Activated CD4-positive, alpha-beta T cell treated with anti-CD3 and anti-CD28 coated beads, Interleukin-2, amount 10 ng/mL, durations not matched to agents 7 days and 5 days (primary cell): ENCODE measurements at regions not wholly inside any gene's neighbourhood (a gene's known extent, or its start where the extent isn't known, plus 50 kb on each side); places are given as distances from the start of the nearest gene placed in this dataset.

Experiments used
- CTCF ChIA-PET: fragments of 350-600 bp; sonication (Branson Sonifier 250); formaldehyde crosslinking; loops from one replicate; lab custom pipeline; 2021; ENCODE audit warnings: antibody characterized with exemption; lab: Charles Lee
- POLR2A ChIA-PET: fragments of 350-600 bp; sonication (Branson Sonifier 250); formaldehyde crosslinking; loops from one replicate; lab custom pipeline; 2021; ENCODE audit warnings: antibody characterized with exemption; lab: Charles Lee
- DNase-seq: peaks from one replicate; pipeline ENCODE4 v3.0.0-alpha.2; 2020
- H3K27ac Mint-ChIP-seq: one replicate; pipeline ENCODE4 v1.8.0; 2021; ENCODE audit warnings: mild to moderate bottlenecking, moderate library complexity, mixed read lengths
- H3K27me3 Mint-ChIP-seq: one replicate; pipeline ENCODE4 v1.8.0; 2021; ENCODE audit warnings: mixed read lengths
- H3K36me3 Mint-ChIP-seq: one replicate; pipeline ENCODE4 v1.8.0; 2021; ENCODE audit warnings: low read depth, mixed read lengths
- H3K4me1 Mint-ChIP-seq: one replicate; pipeline ENCODE4 v1.8.0; 2021; ENCODE audit warnings: mixed read lengths
- H3K4me3 Mint-ChIP-seq: one replicate; pipeline ENCODE4 v1.8.0; 2021; ENCODE audit warnings: mild to moderate bottlenecking, moderate library complexity, mixed read lengths
- H3K9me3 Mint-ChIP-seq: one replicate; pipeline ENCODE4 v1.8.0; 2021; ENCODE audit warnings: mixed read lengths

DNA sequence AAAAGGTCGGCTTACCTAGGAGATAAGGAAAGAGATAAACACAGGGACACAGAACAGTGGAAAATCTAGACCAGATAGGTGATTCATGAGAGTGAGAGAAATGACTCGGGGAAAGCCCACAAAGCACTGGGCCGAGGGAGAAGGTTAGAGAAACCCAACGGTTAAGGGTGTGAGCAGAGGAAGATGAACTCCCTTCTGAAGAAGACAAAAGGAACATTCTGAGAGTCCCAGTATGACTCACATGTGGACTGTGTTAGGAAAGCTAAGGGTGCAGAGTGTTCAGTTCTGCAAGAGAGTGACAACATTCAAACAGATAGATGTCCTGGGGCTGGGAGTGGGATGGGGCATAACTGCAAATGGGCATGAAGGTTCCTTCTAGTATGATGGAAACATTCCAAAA lies 83.0 kb downstream of the CNTN3 start:
- ChIA-PET CTCF (no interaction called here), POLR2A (no interaction called here)
- no peak for DNase-seq
- peaks cover 5% of the 10 kb centered on the region for H3K9me3 Mint-ChIP-seq
- no peak overlapping the region for H3K27ac Mint-ChIP-seq
- no peaks in the 10 kb centered on the region for H3K36me3 Mint-ChIP-seq
- no peaks in the 10 kb centered on the region for H3K27me3 Mint-ChIP-seq
- H3K4me3 Mint-ChIP-seq, result no peak overlapping the region
- no peaks in the 10 kb centered on the region for H3K4me1 Mint-ChIP-seq

DNA sequence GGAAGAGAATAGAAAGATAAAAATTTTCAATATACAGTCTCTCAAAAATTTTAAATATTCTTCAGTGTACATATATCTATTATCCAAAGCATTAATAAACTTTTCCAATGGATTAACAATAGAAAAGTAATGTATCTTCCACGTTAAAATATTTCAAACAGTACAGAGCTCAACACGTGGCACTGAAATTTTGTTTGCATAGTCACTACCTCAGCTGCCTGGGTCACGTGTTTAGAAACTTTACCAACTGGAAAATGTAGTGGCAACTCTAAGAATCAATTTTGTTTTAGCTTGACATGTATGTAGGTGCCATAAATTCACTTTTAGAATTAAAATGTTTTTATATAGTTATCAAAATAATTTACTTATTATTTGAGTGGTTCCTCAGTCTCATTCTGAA lies 85.3 kb downstream of the CNTN3 start:
- CTCF ChIA-PET, result no interaction called here
- no peak overlapping the region for H3K27ac Mint-ChIP-seq

DNA sequence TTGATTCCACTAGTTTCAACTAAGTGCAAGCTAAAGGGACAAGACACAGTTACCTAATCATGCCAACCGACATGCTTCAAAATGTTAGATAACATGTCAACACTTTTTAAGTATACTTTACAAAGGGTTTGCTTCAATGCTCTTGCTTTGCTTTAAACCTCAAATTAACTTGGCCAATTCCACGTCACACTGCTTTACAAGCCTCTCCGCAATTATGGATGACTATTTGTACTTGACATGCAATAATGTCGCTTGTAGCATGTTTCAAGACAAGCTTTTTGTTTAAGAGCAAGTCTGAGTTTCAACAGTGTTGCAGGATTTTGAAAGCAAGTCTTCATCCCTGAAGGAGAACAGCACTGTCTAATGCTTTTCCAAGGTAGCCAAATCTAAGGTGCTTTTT lies 86.9 kb downstream of the CNTN3 start:
- DNase-seq, result no peak
- Mint-ChIP-seq H3K4me3 (no peak overlapping the region), H3K36me3 (no peaks in the 10 kb centered on the region), H3K4me1 (no peaks in the 10 kb centered on the region), H3K27ac (no peak overlapping the region), H3K9me3 (peaks cover 5% of the 10 kb centered on the region), H3K27me3 (no peaks in the 10 kb centered on the region)
- ChIA-PET POLR2A (no interaction called here), CTCF (no interaction called here)

More for the DNA sequence above, 85.3 kb downstream of the CNTN3 start:
- no peak for DNase-seq
- POLR2A ChIA-PET, result no interaction called here
- Mint-ChIP-seq H3K36me3 (no peaks in the 10 kb centered on the region), H3K4me3 (no peak overlapping the region), H3K27me3 (no peaks in the 10 kb centered on the region), H3K4me1 (no peaks in the 10 kb centered on the region), H3K9me3 (peaks cover 5% of the 10 kb centered on the region)

DNA sequence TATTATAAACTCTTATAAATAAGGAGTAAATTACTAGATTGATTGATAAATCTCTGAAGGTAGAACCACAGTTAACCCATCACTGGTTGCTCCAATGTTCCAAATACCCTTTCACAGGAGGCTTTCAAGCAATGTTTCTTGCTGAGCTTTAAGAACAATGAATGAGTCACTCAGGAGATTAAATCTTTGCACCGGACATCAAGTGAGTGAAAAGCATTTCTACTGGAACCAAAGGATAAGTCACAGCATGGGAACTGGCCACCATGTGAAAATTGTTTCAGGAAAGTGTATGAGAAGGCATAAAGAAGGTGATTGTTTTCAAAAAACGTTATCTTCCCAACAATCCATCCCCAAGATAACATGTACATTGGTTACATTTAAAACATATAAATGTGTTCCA lies 90.6 kb downstream of the CNTN3 start:
- ChIA-PET CTCF (no interaction called here), POLR2A (no interaction called here)
- H3K36me3 Mint-ChIP-seq, result no peaks in the 10 kb centered on the region
- H3K4me1 Mint-ChIP-seq, result no peaks in the 10 kb centered on the region
- H3K27ac Mint-ChIP-seq, result no peak overlapping the region
- H3K4me3 Mint-ChIP-seq, result no peak overlapping the region
- no peaks in the 10 kb centered on the region for H3K9me3 Mint-ChIP-seq
- DNase-seq, result no peak
- H3K27me3 Mint-ChIP-seq, result no peaks in the 10 kb centered on the region

DNA sequence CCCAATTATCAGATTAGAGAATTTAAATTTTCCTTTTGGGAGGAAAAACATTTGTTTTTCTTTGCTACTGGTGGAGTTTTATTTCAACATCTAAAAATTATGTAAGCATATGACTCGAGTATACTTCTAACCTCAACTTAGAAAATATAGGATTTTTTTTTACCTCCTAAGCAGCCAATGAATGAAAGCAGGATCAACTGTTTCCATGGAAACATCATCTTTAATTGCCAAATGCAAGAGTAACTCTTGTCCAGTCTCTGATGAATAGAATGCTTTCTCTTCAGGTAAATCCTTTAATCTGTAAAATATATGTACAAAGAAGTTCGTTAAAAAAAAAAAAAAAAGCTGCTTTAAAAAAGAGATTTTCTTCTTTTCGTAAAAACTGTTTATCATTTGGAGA lies 93.6 kb downstream of the CNTN3 start:
- H3K9me3 Mint-ChIP-seq, result no peaks in the 10 kb centered on the region
- no peaks in the 10 kb centered on the region for H3K27me3 Mint-ChIP-seq
- no peak overlapping the region for H3K27ac Mint-ChIP-seq
- no peaks in the 10 kb centered on the region for H3K4me1 Mint-ChIP-seq
- no peaks in the 10 kb centered on the region for H3K36me3 Mint-ChIP-seq
- no peak for DNase-seq
- CTCF ChIA-PET, result interaction anchor here (0.6 kb wide), 1 partner anchor 52 kb away, joined by 3 read pairs; no protein-coding TSS in a partner anchor
- POLR2A ChIA-PET, result no interaction called here
- H3K4me3 Mint-ChIP-seq, result no peak overlapping the region

DNA sequence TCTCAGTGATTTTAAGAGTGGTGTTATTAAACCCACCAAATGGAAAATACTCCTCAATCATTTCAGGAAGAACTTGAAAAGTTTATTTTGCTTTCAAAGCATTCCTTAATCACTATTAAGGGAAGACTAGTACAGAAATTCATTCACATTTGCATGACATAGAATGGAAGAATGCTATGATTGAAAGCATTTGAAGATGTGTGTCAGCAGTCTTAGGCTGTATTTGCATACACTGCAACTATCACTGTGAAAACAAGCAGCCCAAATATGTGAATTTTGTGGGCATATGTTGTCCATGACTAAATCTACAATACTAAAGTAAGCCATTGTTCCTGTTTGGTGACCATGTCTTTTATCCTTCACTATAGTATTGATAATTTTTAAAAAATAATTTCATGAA lies 95.8 kb downstream of the CNTN3 start:
- Mint-ChIP-seq H3K4me3 (no peak overlapping the region), H3K9me3 (no peaks in the 10 kb centered on the region), H3K36me3 (no peaks in the 10 kb centered on the region), H3K27me3 (no peaks in the 10 kb centered on the region), H3K4me1 (no peaks in the 10 kb centered on the region), H3K27ac (no peak overlapping the region)
- POLR2A ChIA-PET, result no interaction called here
- no peak for DNase-seq
- CTCF ChIA-PET, result no interaction called here

DNA sequence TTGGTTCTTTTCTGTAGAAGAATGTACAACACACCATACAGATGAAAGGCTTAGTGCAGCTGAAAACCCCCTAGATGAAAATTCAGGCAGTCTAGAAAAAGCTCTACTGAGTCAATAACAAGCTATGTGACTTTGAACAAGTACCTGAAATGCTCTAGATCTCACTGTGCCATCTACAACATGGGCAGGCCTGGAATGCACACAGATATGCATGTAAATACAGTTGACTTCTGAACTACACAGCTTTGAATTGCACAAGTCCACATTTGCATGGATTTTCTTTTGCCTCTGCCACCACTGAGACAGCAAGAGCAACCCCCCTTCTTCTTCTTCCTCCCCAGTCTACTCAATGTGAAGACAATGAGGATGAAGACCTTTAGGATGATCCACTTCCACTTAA lies 98.4 kb downstream of the CNTN3 start:
- CTCF ChIA-PET, result no interaction called here

DNA sequence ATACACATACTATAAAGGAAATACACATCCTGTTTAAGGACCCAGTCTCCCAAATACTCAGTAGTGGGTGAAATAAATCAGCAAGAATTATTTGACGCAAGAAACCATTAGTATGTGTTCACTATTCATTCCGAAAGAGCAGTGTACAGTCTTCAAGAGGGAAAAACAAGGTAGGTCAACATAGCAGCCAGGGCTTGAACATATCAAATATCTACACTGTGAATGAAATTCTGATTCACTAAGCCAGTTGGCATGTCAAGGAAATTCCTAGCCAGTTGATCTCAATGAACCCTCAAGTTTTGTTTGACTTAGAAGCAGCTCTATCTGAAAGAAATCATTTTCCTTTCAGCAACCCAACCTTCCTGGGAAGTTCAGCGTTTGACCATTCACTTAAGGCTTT lies 99.0 kb downstream of the CNTN3 start:
- no peak overlapping the region for H3K27ac Mint-ChIP-seq
- DNase-seq, result no peak
- H3K4me1 Mint-ChIP-seq, result no peaks in the 10 kb centered on the region
- no peaks in the 10 kb centered on the region for H3K27me3 Mint-ChIP-seq
- POLR2A ChIA-PET, result no interaction called here
- H3K9me3 Mint-ChIP-seq, result no peaks in the 10 kb centered on the region
- H3K36me3 Mint-ChIP-seq, result no peaks in the 10 kb centered on the region
- CTCF ChIA-PET, result no interaction called here
- no peak overlapping the region for H3K4me3 Mint-ChIP-seq

More for the DNA sequence above, 98.4 kb downstream of the CNTN3 start:
- Mint-ChIP-seq H3K27me3 (no peaks in the 10 kb centered on the region), H3K9me3 (no peaks in the 10 kb centered on the region), H3K4me3 (no peak overlapping the region), H3K36me3 (no peaks in the 10 kb centered on the region), H3K27ac (no peak overlapping the region), H3K4me1 (no peaks in the 10 kb centered on the region)
- no peak for DNase-seq
- POLR2A ChIA-PET, result no interaction called here

DNA sequence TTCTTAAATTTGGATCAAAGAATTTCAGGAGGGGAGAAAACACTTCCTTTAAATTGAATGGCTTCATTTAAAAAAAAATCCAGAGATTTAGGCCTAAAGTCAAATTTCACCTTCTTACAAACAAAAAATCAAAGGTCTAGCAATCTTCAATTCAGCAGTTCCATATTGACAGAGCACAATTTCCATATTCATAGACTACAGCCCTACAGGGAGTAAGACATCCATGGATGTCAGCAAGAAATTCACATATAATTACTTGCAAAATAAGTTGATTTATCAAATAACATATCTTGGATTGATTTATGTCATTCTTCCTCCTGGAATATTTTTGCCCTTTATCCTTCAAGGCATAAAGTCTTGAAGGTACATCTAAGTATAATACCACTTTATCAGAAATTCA lies 103.4 kb downstream of the CNTN3 start:
- Mint-ChIP-seq H3K36me3 (no peaks in the 10 kb centered on the region), H3K27ac (no peak overlapping the region), H3K9me3 (peaks cover 2% of the 10 kb centered on the region), H3K4me1 (no peaks in the 10 kb centered on the region), H3K4me3 (no peak overlapping the region), H3K27me3 (no peaks in the 10 kb centered on the region)
- ChIA-PET CTCF (no interaction called here), POLR2A (no interaction called here)
- DNase-seq, result no peak

DNA sequence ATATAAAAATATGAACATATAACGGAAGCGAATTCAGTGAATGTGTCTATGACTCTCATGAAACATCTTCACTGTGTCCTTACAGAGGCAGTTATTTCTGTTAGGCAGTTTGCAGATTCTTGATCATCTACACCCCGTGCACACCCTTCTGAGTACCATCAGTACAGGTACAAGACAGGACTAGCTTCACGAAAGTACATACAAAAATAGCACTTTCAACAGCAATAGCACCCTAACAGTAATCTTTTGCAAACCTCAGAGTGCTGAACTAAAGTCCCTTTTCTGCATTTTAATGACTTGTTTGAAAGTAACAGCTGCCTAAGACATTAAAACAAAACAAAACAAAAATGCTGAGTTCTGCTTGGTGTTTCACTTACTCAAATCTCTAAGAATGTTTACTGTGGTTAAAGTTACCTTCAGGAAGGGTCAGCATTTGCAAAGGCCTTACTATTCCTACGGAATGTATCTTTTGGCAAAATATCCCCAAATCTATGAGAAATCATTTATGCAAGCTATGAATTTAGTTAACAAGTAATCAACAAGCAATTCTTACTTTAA lies 104.1 kb downstream of the CNTN3 start:
- Mint-ChIP-seq H3K27ac (no peak overlapping the region), H3K4me1 (no peaks in the 10 kb centered on the region), H3K9me3 (peaks cover 2% of the 10 kb centered on the region), H3K4me3 (no peak overlapping the region), H3K36me3 (no peaks in the 10 kb centered on the region), H3K27me3 (no peaks in the 10 kb centered on the region)
- POLR2A ChIA-PET, result no interaction called here
- CTCF ChIA-PET, result no interaction called here
- no peak for DNase-seq

DNA sequence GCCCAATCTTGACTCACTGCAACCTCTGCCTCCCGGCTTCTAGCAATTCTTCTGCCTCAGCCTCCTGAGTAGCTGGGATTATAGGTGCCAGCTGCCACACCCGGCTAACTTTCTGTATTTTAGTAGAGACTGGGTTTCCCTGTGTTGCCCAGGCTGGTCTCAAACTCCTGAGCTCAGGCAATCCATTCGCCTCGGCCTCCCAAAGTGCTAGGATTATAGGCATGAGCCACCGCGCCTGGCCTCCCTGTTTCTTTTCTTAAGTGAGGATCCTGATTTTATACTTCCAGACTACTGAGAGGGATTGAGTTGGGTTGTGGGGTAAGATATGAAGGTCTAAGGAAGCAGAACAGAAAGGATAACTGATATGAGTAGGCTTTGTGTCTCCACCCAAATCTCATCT lies 106.8 kb downstream of the CNTN3 start:
- Mint-ChIP-seq H3K27me3 (no peaks in the 10 kb centered on the region), H3K4me3 (no peak overlapping the region), H3K36me3 (no peaks in the 10 kb centered on the region), H3K27ac (no peak overlapping the region), H3K4me1 (no peaks in the 10 kb centered on the region), H3K9me3 (peaks cover 2% of the 10 kb centered on the region)
- ChIA-PET CTCF (no interaction called here), POLR2A (no interaction called here)
- no peak for DNase-seq

DNA sequence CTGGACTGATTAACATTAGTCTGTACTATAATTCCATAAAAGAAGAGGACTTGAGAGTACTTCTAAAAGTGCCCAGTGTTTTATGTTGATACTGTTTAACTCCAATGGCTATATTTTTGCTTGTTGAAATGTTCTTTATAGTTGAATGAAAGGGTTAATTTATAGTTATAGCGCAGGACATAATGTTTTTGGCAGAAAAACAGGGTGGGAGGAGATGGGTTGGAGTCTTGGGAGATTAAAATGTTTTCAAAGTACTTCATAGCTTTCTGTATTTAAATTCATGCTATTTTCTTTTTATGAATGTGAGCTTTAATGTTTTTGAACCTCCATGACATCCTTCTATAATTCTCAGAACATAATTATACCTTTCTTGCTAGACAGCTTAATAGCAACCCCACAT lies 108.2 kb downstream of the CNTN3 start:
- POLR2A ChIA-PET, result no interaction called here
- Mint-ChIP-seq H3K27me3 (no peaks in the 10 kb centered on the region), H3K27ac (no peak overlapping the region), H3K9me3 (peaks cover 5% of the 10 kb centered on the region), H3K4me1 (no peaks in the 10 kb centered on the region), H3K36me3 (no peaks in the 10 kb centered on the region), H3K4me3 (no peak overlapping the region)
- DNase-seq, result no peak
- CTCF ChIA-PET, result no interaction called here

DNA sequence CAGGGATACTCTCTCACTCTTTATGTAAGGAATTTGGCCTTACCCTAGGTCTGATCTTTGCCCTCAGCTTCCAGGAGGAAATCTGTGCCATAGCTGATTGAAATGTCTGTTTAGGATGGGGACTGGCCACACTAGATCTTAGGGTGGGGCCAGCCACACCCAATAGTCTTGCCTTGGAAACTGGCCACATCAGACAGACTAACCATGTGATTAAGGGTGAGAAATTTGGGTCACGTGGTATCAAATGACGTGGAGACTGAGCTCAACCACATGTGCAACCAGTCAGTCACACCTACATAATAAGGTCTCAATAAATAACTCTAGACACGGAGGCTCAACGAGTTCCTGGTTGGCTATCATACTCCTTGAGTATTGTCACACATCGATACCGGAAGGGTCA lies 113.5 kb downstream of the CNTN3 start:
- no peak for DNase-seq
- POLR2A ChIA-PET, result no interaction called here
- no peaks in the 10 kb centered on the region for H3K27me3 Mint-ChIP-seq
- H3K36me3 Mint-ChIP-seq, result no peaks in the 10 kb centered on the region
- peaks cover 3% of the 10 kb centered on the region for H3K9me3 Mint-ChIP-seq
- no peak overlapping the region for H3K4me3 Mint-ChIP-seq
- H3K4me1 Mint-ChIP-seq, result no peaks in the 10 kb centered on the region
- no peak overlapping the region for H3K27ac Mint-ChIP-seq
- CTCF ChIA-PET, result no interaction called here

DNA sequence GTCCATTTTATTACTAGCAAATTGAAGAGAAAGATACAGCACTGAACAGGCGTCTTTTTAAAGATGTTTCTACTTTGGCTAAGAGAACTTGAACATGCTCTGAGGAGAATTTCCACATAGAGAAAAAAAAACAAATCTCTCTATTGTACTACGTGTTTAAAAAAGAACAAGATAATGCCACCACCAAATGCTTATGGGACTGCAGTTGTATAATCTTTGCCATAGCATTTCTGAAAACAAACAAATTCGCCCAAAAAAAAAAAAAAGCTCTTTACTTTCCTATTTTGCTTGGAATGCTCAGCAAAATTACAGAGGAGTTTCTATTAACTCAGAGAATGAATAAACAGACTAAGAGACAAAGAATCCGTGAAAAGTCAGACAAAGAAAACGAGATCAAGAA lies 114.2 kb downstream of the CNTN3 start:
- DNase-seq, result no peak
- H3K36me3 Mint-ChIP-seq, result no peaks in the 10 kb centered on the region
- H3K27me3 Mint-ChIP-seq, result no peaks in the 10 kb centered on the region
- H3K4me3 Mint-ChIP-seq, result no peak overlapping the region
- ChIA-PET POLR2A (no interaction called here), CTCF (no interaction called here)
- peaks cover 3% of the 10 kb centered on the region for H3K9me3 Mint-ChIP-seq
- no peak overlapping the region for H3K27ac Mint-ChIP-seq
- no peaks in the 10 kb centered on the region for H3K4me1 Mint-ChIP-seq
